Left ventricle myocardium inferior (tissue), 1 donor: ENCODE measurements at regions not wholly inside any gene's neighbourhood (a gene's known extent, or its start where the extent isn't known, plus 50 kb on each side); places are given as distances from the start of the nearest gene placed in this dataset.

Experiments used
- DNase-seq: peaks from one replicate; pipeline ENCODE4 v3.0.0-alpha.2; 2020
- H3K27ac ChIP-seq: fragments of 200-600 bp; replicated peaks from 2 replicates; pipeline ENCODE4 v1.8.0; 2021
- H3K27me3 ChIP-seq: fragments of 200-600 bp; 2 replicates; pipeline ENCODE4 v1.8.0; 2021; ENCODE audit warnings: low read depth
- H3K36me3 ChIP-seq: fragments of 200-600 bp; 2 replicates; pipeline ENCODE4 v1.8.0; 2021
- H3K4me1 ChIP-seq: fragments of 200-600 bp; 2 replicates; pipeline ENCODE4 v1.8.0; 2021
- H3K4me3 ChIP-seq: fragments of 200-600 bp; 2 replicates; pipeline ENCODE4 v1.8.0; 2021; ENCODE audit warnings: mild to moderate bottlenecking, moderate library complexity
- H3K9me3 ChIP-seq: fragments of 200-600 bp; replicated peaks from 2 replicates; pipeline ENCODE4 v1.8.0; 2021
- CTCF ChIP-seq: fragments of 200-600 bp; IDR thresholded peaks from 2 replicates; pipeline ENCODE4 v1.8.0; 2021; ENCODE audit warnings: antibody characterized with exemption, mild to moderate bottlenecking, borderline replicate concordance
- intact Hi-C: fragments of 100-400 bp; cut with micrococcal nuclease; formaldehyde crosslinking; loops from one replicate; pipeline ENCODE4 v1.11.0; 2022
- donor health status: DM: no; HTN: yes; CAD: no; lungs with severe emphysema.

DNA sequence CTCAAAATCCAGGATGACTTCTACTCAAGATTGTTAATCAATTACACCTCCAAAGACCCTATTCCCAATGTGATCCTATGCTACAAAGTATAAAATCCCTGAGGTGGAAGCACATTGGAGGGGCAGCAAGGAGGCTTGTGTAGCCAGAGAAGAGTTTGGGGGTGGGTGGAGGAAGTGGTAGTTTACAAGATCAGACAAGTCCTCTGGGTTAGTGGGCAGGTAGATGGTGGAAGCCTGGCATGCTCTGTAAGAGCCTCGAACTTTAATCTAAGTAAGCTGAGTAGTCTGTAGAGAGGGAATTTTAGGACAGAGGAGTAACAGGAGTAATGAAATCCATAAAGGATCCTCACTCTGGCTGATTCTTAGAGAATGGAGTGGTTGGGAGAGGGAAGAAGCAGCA, 65.0 kb upstream of the KCTD3 start:
- Histone ChIP-seq H3K4me3 (no peak overlapping the region), H3K27ac (no peak overlapping the region), H3K27me3 (no peaks in the 10 kb centered on the region), H3K36me3 (no peaks in the 10 kb centered on the region), H3K4me1 (no peaks in the 10 kb centered on the region), H3K9me3 (no peaks in the 10 kb centered on the region)
- no peak for DNase-seq
- intact Hi-C loops, result no loop called here
- no peak for TF ChIP-seq CTCF

DNA sequence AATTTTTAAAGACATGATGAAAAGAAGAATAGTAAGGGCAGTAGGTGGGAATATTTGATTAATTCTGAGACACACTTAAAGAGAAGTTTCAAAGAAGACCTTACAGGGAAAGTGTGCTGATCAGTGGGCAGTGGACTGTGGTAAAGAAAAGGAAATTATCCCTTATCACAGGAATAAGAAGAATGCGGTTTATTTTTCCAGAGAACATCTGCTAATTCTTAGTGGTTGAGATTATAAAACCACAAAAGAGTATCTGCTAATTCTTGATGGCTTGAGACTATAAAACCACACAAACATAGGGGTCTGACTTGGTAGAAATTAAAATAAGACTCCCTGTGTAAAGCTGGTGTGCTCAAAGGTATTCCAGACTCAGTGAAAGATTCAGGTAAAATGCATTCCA, 60.0 kb upstream of the KCTD3 start:
- intact Hi-C loops, result no loop called here

DNA sequence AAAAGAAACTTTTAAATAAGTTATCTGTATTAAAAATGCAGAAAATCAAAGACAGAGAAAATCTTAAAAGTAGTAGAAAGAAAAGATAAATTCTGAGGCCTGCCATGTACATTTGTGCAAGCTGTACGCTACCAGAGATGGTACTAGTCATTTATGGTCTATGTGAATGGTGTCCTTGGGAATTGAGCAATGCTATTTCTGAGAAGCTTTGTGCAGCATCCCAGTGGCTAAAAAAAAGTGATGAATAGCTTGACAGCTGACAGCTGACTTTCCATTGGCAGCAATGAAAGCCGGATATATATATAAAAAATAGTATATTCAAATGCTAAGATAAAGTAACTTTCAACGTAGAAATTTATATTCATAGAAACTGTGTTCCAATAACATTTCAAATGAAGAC, 58.8 kb upstream of the KCTD3 start:
- no peak for TF ChIP-seq CTCF
- intact Hi-C loops, result no loop called here
- no peaks in the 10 kb centered on the region for H3K4me1 ChIP-seq
- peaks cover 62% of the 10 kb centered on the region for H3K9me3 ChIP-seq
- H3K27ac ChIP-seq, result no peak overlapping the region
- no peaks in the 10 kb centered on the region for H3K36me3 ChIP-seq
- no peak overlapping the region for H3K4me3 ChIP-seq
- H3K27me3 ChIP-seq, result no peaks in the 10 kb centered on the region
- DNase-seq, result no peak

More for the DNA sequence above, 60.0 kb upstream of the KCTD3 start:
- H3K27ac ChIP-seq, result no peak overlapping the region
- no peaks in the 10 kb centered on the region for H3K4me1 ChIP-seq
- H3K36me3 ChIP-seq, result no peaks in the 10 kb centered on the region
- DNase-seq, result no peak
- peaks cover 50% of the 10 kb centered on the region for H3K9me3 ChIP-seq
- no peaks in the 10 kb centered on the region for H3K27me3 ChIP-seq
- no peak overlapping the region for H3K4me3 ChIP-seq
- no peak for TF ChIP-seq CTCF
